SJCRH30 (cell line): ENCODE measurements at regions not wholly inside any gene's neighbourhood (a gene's known extent, or its start where the extent isn't known, plus 50 kb on each side); places are given as distances from the start of the nearest gene placed in this dataset.

Experiments
- DNase-seq, 2 experiments: peaks; one replicate each; pipeline ENCODE4 v3.0.0-alpha.2; 2015 to 2020
- H3K27ac ChIP-seq: fragments of 250-450 bp; sonication (Bioruptor Pico); 2 replicates; pipeline ENCODE4 v1.5.1; 2020; ENCODE audit warnings: mild to moderate bottlenecking, moderate library complexity
- H3K27me3 ChIP-seq: fragments of 250-450 bp; sonication (Bioruptor Pico); 2 replicates; pipeline ENCODE4 v1.5.1; 2020; ENCODE audit warnings: mild to moderate bottlenecking, moderate library complexity
- H3K36me3 ChIP-seq: fragments of 250-450 bp; sonication (Bioruptor Pico); 2 replicates; pipeline ENCODE4 v1.5.1; 2020; ENCODE audit warnings: mild to moderate bottlenecking, moderate library complexity
- H3K4me1 ChIP-seq: fragments of 250-450 bp; sonication (Bioruptor Pico); 2 replicates; pipeline ENCODE4 v1.5.1; 2020; ENCODE audit warnings: mild to moderate bottlenecking, moderate library complexity
- H3K4me3 ChIP-seq: fragments of 250-450 bp; sonication (Bioruptor Pico); 2 replicates; pipeline ENCODE4 v1.5.1; 2020; ENCODE audit warnings: mild to moderate bottlenecking, moderate library complexity
- H3K9me3 ChIP-seq: fragments of 250-450 bp; sonication (Bioruptor Pico); replicated peaks from 2 replicates; pipeline ENCODE4 v1.5.1; 2020; ENCODE audit warnings: mild to moderate bottlenecking, moderate library complexity

GRCh38 chr3:148604270-148605085, 93.2 kb upstream of the AGTR1 start:
- H3K27me3 ChIP-seq, result no peaks in the 10 kb centered on the region
- DNase-seq, result no peak
- no peak overlapping the region for H3K4me3 ChIP-seq
- H3K36me3 ChIP-seq, result no peaks in the 10 kb centered on the region
- no peaks in the 10 kb centered on the region for H3K9me3 ChIP-seq
- no peak overlapping the region for H3K27ac ChIP-seq
- no peaks in the 10 kb centered on the region for H3K4me1 ChIP-seq

DNA sequence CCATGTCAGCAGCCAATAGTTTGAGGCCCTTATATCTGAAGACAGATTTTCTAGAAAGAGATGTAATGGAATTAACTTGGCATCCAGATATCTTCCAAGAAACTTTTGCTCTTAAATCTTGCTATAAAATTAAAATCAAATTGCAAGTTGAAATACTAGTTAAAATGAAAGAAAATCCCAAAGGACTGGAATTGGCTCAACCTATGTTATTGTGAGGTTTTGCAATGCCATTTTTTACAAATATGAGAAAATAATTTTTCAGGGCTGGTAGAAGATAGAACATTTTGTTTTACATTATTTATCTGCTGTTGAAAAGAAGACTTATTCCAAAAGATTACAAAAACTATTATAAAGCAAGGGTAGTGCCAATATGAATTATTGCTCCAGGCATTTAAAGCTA, 92.2 kb upstream of the AGTR1 start:
- DNase-seq, result no peak
- no peaks in the 10 kb centered on the region for H3K4me1 ChIP-seq
- H3K9me3 ChIP-seq, result no peaks in the 10 kb centered on the region
- no peak overlapping the region for H3K27ac ChIP-seq
- H3K4me3 ChIP-seq, result no peak overlapping the region
- H3K36me3 ChIP-seq, result no peaks in the 10 kb centered on the region
- H3K27me3 ChIP-seq, result no peaks in the 10 kb centered on the region

DNA sequence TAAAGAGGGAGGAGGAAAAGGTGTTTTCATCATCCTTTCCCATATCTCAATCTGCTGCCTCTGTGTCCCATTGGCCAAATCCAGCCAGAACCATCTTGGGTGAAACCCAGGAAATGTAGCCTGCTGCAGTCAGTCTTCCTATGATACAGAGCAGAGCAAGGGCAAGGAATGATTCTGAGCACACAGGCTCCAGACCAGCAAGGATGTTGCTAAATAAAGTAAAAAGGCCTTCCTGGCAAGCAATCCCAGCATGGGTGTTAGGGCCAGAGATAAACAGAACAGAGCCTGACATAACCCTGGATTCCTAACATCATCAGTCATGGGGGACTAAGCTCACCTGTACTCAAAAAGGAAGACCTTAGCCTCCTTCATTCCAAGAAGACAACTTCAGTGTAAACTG, 90.7 kb upstream of the AGTR1 start:
- Histone ChIP-seq H3K4me3 (no peak overlapping the region), H3K9me3 (no peaks in the 10 kb centered on the region), H3K27me3 (no peaks in the 10 kb centered on the region), H3K4me1 (no peaks in the 10 kb centered on the region), H3K27ac (no peak overlapping the region), H3K36me3 (no peaks in the 10 kb centered on the region)
- DNase-seq, result no peak

- H3K27me3 ChIP-seq, result no peaks in the 10 kb centered on the region
- H3K27ac ChIP-seq, result no peak overlapping the region
- H3K9me3 ChIP-seq, result no peaks in the 10 kb centered on the region
- no peaks in the 10 kb centered on the region for H3K36me3 ChIP-seq
- no peak for DNase-seq
- no peak overlapping the region for H3K4me3 ChIP-seq
- H3K4me1 ChIP-seq, result no peaks in the 10 kb centered on the region
Observed at GRCh38 chr3:148607491-148607890, 90.2 kb upstream of the AGTR1 start.

DNA sequence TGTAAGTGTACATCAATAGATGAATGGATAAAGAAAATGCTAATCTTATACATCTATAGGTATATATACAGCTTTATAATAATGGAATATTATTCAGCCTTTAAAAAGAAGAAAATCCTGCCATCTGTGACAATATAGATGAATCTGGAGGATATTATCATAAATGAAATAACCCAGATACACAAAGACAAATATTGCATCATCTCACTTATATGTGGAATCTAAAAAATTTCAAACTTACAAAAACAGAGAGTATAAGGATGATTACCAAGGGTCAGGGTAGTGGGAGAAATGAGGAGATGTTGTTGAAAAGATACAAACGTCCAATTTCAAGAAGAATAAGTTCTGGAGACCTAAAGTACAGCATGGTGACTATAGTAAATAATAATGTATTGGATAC, 85.4 kb upstream of the AGTR1 start:
- DNase-seq, result no peak
- Histone ChIP-seq H3K4me3 (no peak overlapping the region), H3K9me3 (no peaks in the 10 kb centered on the region), H3K27me3 (no peaks in the 10 kb centered on the region), H3K4me1 (peaks cover 12% of the 10 kb centered on the region), H3K36me3 (no peaks in the 10 kb centered on the region), H3K27ac (no peak overlapping the region)

- no peak for DNase-seq
- H3K27me3 ChIP-seq, result no peaks in the 10 kb centered on the region
- no peak overlapping the region for H3K4me3 ChIP-seq
- H3K9me3 ChIP-seq, result no peaks in the 10 kb centered on the region
- no peaks in the 10 kb centered on the region for H3K36me3 ChIP-seq
- H3K4me1 ChIP-seq, result peaks cover 12% of the 10 kb centered on the region
- H3K27ac ChIP-seq, result no peak overlapping the region
Observed at GRCh38 chr3:148615382-148615781, 82.3 kb upstream of the AGTR1 start.

DNA sequence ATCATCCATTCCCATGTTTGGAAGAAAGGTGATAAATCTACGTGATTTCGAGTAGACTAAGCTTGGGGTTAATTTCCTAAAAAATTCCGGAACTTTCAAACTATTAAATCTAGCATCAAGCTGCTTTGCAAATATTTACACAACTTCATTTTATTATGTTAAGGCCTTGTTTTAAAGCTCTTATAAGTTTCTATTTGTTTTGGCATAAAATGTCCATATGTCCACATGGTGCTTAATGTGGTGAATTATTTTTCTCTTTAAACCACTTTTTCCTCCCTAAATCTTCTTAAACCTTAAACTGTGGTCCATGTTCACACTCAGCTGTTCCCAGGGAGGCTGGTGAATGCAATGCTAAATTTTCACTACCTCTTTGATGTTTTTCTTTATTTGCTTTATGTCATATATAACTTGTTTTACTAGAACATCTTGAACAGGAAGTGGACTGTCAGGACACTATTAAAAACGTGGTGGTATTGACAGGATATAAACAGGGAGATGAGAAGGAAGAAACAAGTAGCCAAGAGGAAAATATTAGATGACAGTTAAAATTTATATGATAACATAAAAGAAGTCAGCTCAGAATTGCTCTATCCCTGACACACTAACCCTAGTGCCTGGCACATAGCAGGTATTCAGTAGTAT, 72.5 kb upstream of the AGTR1 start:
- Histone ChIP-seq H3K4me1 (no peaks in the 10 kb centered on the region), H3K4me3 (no peak overlapping the region), H3K9me3 (no peaks in the 10 kb centered on the region), H3K36me3 (no peaks in the 10 kb centered on the region), H3K27ac (no peak overlapping the region), H3K27me3 (no peaks in the 10 kb centered on the region)
- DNase-seq, result no peak

- Histone ChIP-seq H3K4me3 (no peak overlapping the region), H3K27me3 (no peaks in the 10 kb centered on the region), H3K36me3 (no peaks in the 10 kb centered on the region), H3K9me3 (no peaks in the 10 kb centered on the region), H3K27ac (no peak overlapping the region), H3K4me1 (no peaks in the 10 kb centered on the region)
- DNase-seq, result no peak
Observed at GRCh38 chr3:148625991-148626390, 71.7 kb upstream of the AGTR1 start.

DNA sequence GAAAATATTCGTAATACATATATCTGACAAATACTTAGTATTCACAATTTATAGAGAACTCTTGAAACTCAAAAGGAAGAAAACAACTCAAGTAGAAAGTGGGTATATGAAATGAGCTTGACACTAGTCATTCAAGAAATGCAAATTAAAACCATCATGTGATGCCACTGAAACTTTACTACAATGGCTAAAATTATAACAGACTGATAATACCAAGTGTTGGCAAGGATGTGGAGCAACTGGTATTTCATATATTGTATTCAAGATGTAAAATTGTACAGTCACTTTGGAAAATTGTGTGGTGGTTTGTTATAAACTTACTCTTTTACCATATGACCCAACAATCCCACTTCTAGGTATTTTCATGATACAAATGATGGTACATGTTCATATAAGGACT, 68.7 kb upstream of the AGTR1 start:
- H3K27ac ChIP-seq, result no peak overlapping the region
- no peaks in the 10 kb centered on the region for H3K27me3 ChIP-seq
- no peak overlapping the region for H3K4me3 ChIP-seq
- DNase-seq, result no peak
- no peaks in the 10 kb centered on the region for H3K36me3 ChIP-seq
- H3K9me3 ChIP-seq, result no peaks in the 10 kb centered on the region
- H3K4me1 ChIP-seq, result no peaks in the 10 kb centered on the region

GRCh38 chr3:148631124-148631903, 66.4 kb upstream of the AGTR1 start:
- Histone ChIP-seq H3K4me1 (no peaks in the 10 kb centered on the region), H3K4me3 (no peak overlapping the region), H3K27me3 (no peaks in the 10 kb centered on the region), H3K36me3 (no peaks in the 10 kb centered on the region), H3K27ac (no peak overlapping the region), H3K9me3 (no peaks in the 10 kb centered on the region)
- DNase-seq, result peak; percentile 7 to 41

- Histone ChIP-seq H3K9me3 (no peaks in the 10 kb centered on the region), H3K4me1 (peaks cover 8% of the 10 kb centered on the region; the same call in 1 of the 2 replicates), H3K27ac (no peak overlapping the region), H3K4me3 (no peak overlapping the region), H3K27me3 (no peaks in the 10 kb centered on the region), H3K36me3 (no peaks in the 10 kb centered on the region)
- no peak for DNase-seq
Observed at GRCh38 chr3:148641722-148642121, 56.0 kb upstream of the AGTR1 start.

DNA sequence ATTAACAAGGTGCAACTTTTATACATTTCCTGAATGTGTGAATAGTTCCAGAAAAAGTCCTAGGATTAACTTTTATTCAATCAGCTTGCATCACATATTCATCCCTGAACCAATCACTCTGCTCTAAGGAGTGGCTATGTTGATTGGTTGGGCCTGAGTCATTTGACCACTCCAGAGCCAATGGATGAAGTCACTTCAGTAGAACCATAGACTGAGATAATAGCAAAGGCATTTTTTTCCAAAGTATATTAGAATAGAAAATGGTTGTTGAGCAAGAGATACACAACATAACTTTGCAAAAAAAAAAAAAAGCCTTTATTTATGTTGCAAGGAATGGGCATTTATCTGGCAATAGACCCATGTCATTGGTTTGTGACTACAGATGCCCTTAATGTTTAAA, 55.5 kb upstream of the AGTR1 start:
- Histone ChIP-seq H3K27me3 (no peaks in the 10 kb centered on the region), H3K27ac (no peak overlapping the region), H3K4me1 (peaks cover 8% of the 10 kb centered on the region; the same call in 1 of the 2 replicates), H3K36me3 (no peaks in the 10 kb centered on the region), H3K9me3 (no peaks in the 10 kb centered on the region), H3K4me3 (no peak overlapping the region)
- no peak for DNase-seq

- peaks cover 8% of the 10 kb centered on the region; the same call in 1 of the 2 replicates for H3K4me1 ChIP-seq
- H3K27me3 ChIP-seq, result no peaks in the 10 kb centered on the region
- no peaks in the 10 kb centered on the region for H3K36me3 ChIP-seq
- no peaks in the 10 kb centered on the region for H3K9me3 ChIP-seq
- H3K27ac ChIP-seq, result no peak overlapping the region
- no peak for DNase-seq
- H3K4me3 ChIP-seq, result no peak overlapping the region
Observed at GRCh38 chr3:148642616-148643015, 55.1 kb upstream of the AGTR1 start.

- H3K9me3 ChIP-seq, result no peaks in the 10 kb centered on the region
- peak in 1 of 2 experiments; percentile 5 for DNase-seq
- no peaks in the 10 kb centered on the region for H3K36me3 ChIP-seq
- no peak overlapping the region for H3K27ac ChIP-seq
- peaks cover 8% of the 10 kb centered on the region; the same call in 1 of the 2 replicates for H3K4me1 ChIP-seq
- H3K27me3 ChIP-seq, result no peaks in the 10 kb centered on the region
- H3K4me3 ChIP-seq, result no peak overlapping the region
Observed at GRCh38 chr3:148643389-148643840, 54.3 kb upstream of the AGTR1 start.

DNA sequence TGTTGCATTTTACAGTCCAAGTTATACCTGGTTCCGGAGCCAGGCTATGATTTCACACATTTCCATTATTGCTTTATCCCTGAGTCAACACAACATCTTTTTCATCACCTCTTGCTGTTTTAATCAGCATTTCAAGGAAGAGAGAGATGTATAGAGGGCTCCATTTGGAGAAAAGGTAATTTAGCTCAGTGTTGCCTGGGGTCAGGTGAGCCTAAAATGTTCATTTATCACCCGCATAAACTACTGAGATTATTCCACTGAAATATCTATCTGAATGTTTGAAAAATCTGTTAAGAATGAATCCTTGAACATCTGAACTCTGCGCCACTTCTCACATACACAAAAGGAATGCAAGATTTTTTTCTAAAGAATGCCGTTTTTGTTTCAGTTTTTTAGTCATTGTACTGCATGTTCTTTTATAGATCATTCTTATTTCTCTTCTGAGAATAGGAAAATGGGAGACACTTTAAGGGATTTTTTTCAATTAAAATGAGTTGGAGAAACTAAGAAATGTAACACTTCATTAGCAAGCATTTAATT, 51.5 kb upstream of the AGTR1 start:
- no peaks in the 10 kb centered on the region for H3K9me3 ChIP-seq
- H3K4me3 ChIP-seq, result no peak overlapping the region
- H3K36me3 ChIP-seq, result no peaks in the 10 kb centered on the region
- DNase-seq, result no peak
- peaks cover 8% of the 10 kb centered on the region; the same call in 1 of the 2 replicates for H3K4me1 ChIP-seq
- H3K27me3 ChIP-seq, result no peaks in the 10 kb centered on the region
- no peak overlapping the region for H3K27ac ChIP-seq
